GM12865 (cell line): ENCODE measurements at regions not wholly inside any gene's neighbourhood (a gene's known extent, or its start where the extent isn't known, plus 50 kb on each side); places are given as distances from the start of the nearest gene placed in this dataset.

Experiments used
- DNase-seq: peaks from one replicate; pipeline ENCODE4 v3.0.0; 2010; ENCODE audit warnings: low read depth
- H3K4me3 ChIP-seq: 2 replicates; pipeline ENCODE4 v1.5.1; 2011; ENCODE audit warnings: mild to moderate bottlenecking, low read depth, low read length, control low read depth
- CTCF ChIP-seq: IDR thresholded peaks from 2 replicates; pipeline ENCODE4 v1.5.1; 2011; ENCODE audit warnings: low read length, control low read depth, low read depth, inconsistent platforms; ENCODE audit not compliant: insufficient read depth; ENCODE audit errors: missing control alignments

- no peak for TF ChIP-seq CTCF
- DNase-seq, result no peak
- H3K4me3 ChIP-seq, result no peak overlapping the region
Observed at GRCh38 chr18:56390626-56391025, 247.8 kb downstream of the TXNL1 start.

- TF ChIP-seq CTCF, result no peak
- H3K4me3 ChIP-seq, result no peak overlapping the region
- no peak for DNase-seq
Observed at GRCh38 chr18:56389190-56389589, 249.2 kb downstream of the TXNL1 start.

GRCh38 chr18:56388571-56388970 lies 249.8 kb downstream of the TXNL1 start:
- DNase-seq, result no peak
- H3K4me3 ChIP-seq, result no peak overlapping the region
- TF ChIP-seq CTCF, result no peak

- H3K4me3 ChIP-seq, result no peak overlapping the region
- TF ChIP-seq CTCF, result no peak
- no peak for DNase-seq
Observed at GRCh38 chr18:56386856-56387255, 251.5 kb downstream of the TXNL1 start.

GRCh38 chr18:56383349-56383748 lies 255.0 kb downstream of the TXNL1 start:
- DNase-seq, result no peak

GRCh38 chr18:56382541-56382940 lies 255.9 kb downstream of the TXNL1 start:
- TF ChIP-seq CTCF, result no peak
- no peak overlapping the region for H3K4me3 ChIP-seq
- DNase-seq, result no peak

More at GRCh38 chr18:56383349-56383748, 255.0 kb downstream of the TXNL1 start:
- H3K4me3 ChIP-seq, result no peak overlapping the region
- TF ChIP-seq CTCF, result no peak

GRCh38 chr18:56381196-56381595 lies 257.2 kb downstream of the TXNL1 start:
- no peak for TF ChIP-seq CTCF
- no peak for DNase-seq
- H3K4me3 ChIP-seq, result no peak overlapping the region
